Vagina (tissue), 2 donors: ENCODE measurements at regions not wholly inside any gene's neighbourhood (a gene's known extent, or its start where the extent isn't known, plus 50 kb on each side); places are given as distances from the start of the nearest gene placed in this dataset.
"Not testable (repeated sequence)": the region's sequence is repeated elsewhere in the genome, so short reads cannot be mapped to it uniquely, and the experiment has no call there.

Experiments
- DNase-seq, 2 donors: peaks; one replicate each; pipeline ENCODE4 v3.0.0-alpha.2; 2017; ENCODE audit errors: extremely low spot score in 2 of 2
- H3K27ac ChIP-seq: fragments of 200-600 bp; sonication (generic); one replicate; pipeline ENCODE4 v1.5.1; 2019
- H3K27me3 ChIP-seq: fragments of 200-600 bp; sonication (generic); one replicate; pipeline ENCODE4 v1.5.1; 2019
- H3K36me3 ChIP-seq, 2 donors: fragments of 200-600 bp; sonication (generic); one replicate each; pipeline ENCODE4 v1.5.1; 2017 to 2019
- H3K4me1 ChIP-seq: fragments of 200-600 bp; sonication (generic); one replicate; pipeline ENCODE4 v1.5.1; 2019
- H3K4me3 ChIP-seq, 2 donors: fragments of 200-600 bp; sonication (generic); 1 replicate in 1 of 2; 2 replicates in 1 of 2; pipeline ENCODE4 v1.5.1; 2016 to 2019
- H3K9me3 ChIP-seq: fragments of 200-600 bp; sonication (generic); one replicate; pipeline ENCODE4 v1.5.1; 2019
- CTCF ChIP-seq, 3 experiments: fragments of 450-650 bp in 2 of 3; fragments of 200-600 bp in 1 of 3; sonication (generic) in 1 of 3; IDR thresholded peaks; one replicate each; pipeline ENCODE4 v1.5.1; 2017 to 2019; ENCODE audit warnings: antibody characterized with exemption in 3 of 3, mild to moderate bottlenecking in 2 of 3, moderate library complexity in 2 of 3
- POLR2A ChIP-seq, 2 donors: fragments of 450-650 bp; IDR thresholded peaks; one replicate each; pipeline ENCODE4 v1.6.1; 2017; ENCODE audit warnings: antibody characterized with exemption in 2 of 2, mild to moderate bottlenecking in 2 of 2, moderate library complexity in 2 of 2
- POLR2AphosphoS5 ChIP-seq, 2 donors: sonication (generic); formaldehyde crosslinking; IDR thresholded peaks; one replicate each; pipeline ENCODE4 v1.9.0; 2017; ENCODE audit warnings: antibody characterized with exemption in 2 of 2, mild to moderate bottlenecking in 2 of 2, low read depth in 1 of 2; ENCODE audit not compliant: insufficient read depth in 1 of 2
- intact Hi-C: fragments of 100-400 bp; cut with DNase I; formaldehyde crosslinking; loops from one replicate; pipeline ENCODE4 v1.15.1; 2023

GRCh38 chr4:66372706-66373105, 702.4 kb upstream of the EPHA5 start:
- no peak for DNase-seq
- Histone ChIP-seq H3K9me3 (no peaks in the 10 kb centered on the region), H3K27ac (no peak overlapping the region), H3K4me1 (no peaks in the 10 kb centered on the region), H3K4me3 (no peak overlapping the region), H3K27me3 (no peaks in the 10 kb centered on the region), H3K36me3 (no peaks in the 10 kb centered on the region)
- intact Hi-C loops = no loop called here
- no peak for TF ChIP-seq CTCF (IDR thresholded peaks at IDR 0.05)
- no peak for TF ChIP-seq POLR2AphosphoS5 (IDR thresholded peaks at IDR 0.05; ENCODE audit: insufficient read depth in 1 of 2, low read depth in 1 of 2)
- no peak for TF ChIP-seq POLR2A (IDR thresholded peaks at IDR 0.05)

GRCh38 chr4:66367043-66367660, 696.9 kb upstream of the EPHA5 start:
- TF ChIP-seq CTCF (IDR thresholded peaks at IDR 0.05) = no peak
- no peak for TF ChIP-seq POLR2AphosphoS5 (IDR thresholded peaks at IDR 0.05; ENCODE audit: insufficient read depth in 1 of 2, low read depth in 1 of 2)
- no peak for TF ChIP-seq POLR2A (IDR thresholded peaks at IDR 0.05)
- Histone ChIP-seq H3K36me3 (no peaks in the 10 kb centered on the region), H3K27me3 (no peaks in the 10 kb centered on the region), H3K27ac (no peak overlapping the region), H3K4me1 (no peaks in the 10 kb centered on the region), H3K4me3 (no peak overlapping the region), H3K9me3 (no peaks in the 10 kb centered on the region)
- DNase-seq = no peak
- intact Hi-C loops = no loop called here

- H3K27ac ChIP-seq, H3K36me3 ChIP-seq, intact Hi-C loops, H3K4me3 ChIP-seq, DNase-seq, H3K27me3 ChIP-seq, H3K4me1 ChIP-seq, H3K9me3 ChIP-seq: not testable (repeated sequence)
Observed at GRCh38 chr4:66360395-66360794, 690.1 kb upstream of the EPHA5 start.

GRCh38 chr4:66357316-66357715, 687.0 kb upstream of the EPHA5 start:
- TF ChIP-seq POLR2A (IDR thresholded peaks at IDR 0.05) (no peak), CTCF (IDR thresholded peaks at IDR 0.05) (no peak), POLR2AphosphoS5 (IDR thresholded peaks at IDR 0.05; ENCODE audit: insufficient read depth in 1 of 2, low read depth in 1 of 2) (no peak)
- intact Hi-C loops = no loop called here
- Histone ChIP-seq H3K36me3 (no peaks in the 10 kb centered on the region), H3K9me3 (no peaks in the 10 kb centered on the region), H3K4me3 (no peak overlapping the region), H3K4me1 (no peaks in the 10 kb centered on the region), H3K27ac (no peak overlapping the region), H3K27me3 (no peaks in the 10 kb centered on the region)
- DNase-seq = no peak

GRCh38 chr4:66355328-66355727, 685.0 kb upstream of the EPHA5 start:
- Histone ChIP-seq H3K4me3 (no peak overlapping the region), H3K9me3 (no peaks in the 10 kb centered on the region), H3K4me1 (no peaks in the 10 kb centered on the region), H3K27me3 (no peaks in the 10 kb centered on the region), H3K36me3 (no peaks in the 10 kb centered on the region), H3K27ac (no peak overlapping the region)
- intact Hi-C loops = no loop called here
- no peak for TF ChIP-seq POLR2AphosphoS5 (IDR thresholded peaks at IDR 0.05; ENCODE audit: insufficient read depth in 1 of 2, low read depth in 1 of 2)
- TF ChIP-seq POLR2A (IDR thresholded peaks at IDR 0.05) = no peak
- no peak for DNase-seq

GRCh38 chr4:66351761-66352160, 681.5 kb upstream of the EPHA5 start:
- TF ChIP-seq POLR2AphosphoS5 (IDR thresholded peaks at IDR 0.05; ENCODE audit: insufficient read depth in 1 of 2, low read depth in 1 of 2) = no peak
- TF ChIP-seq CTCF (IDR thresholded peaks at IDR 0.05) = no peak
- no peak for TF ChIP-seq POLR2A (IDR thresholded peaks at IDR 0.05)
- Histone ChIP-seq H3K9me3 (no peaks in the 10 kb centered on the region), H3K4me1 (no peaks in the 10 kb centered on the region), H3K36me3 (no peaks in the 10 kb centered on the region), H3K4me3 (no peak overlapping the region), H3K27ac (no peak overlapping the region), H3K27me3 (no peaks in the 10 kb centered on the region)
- DNase-seq = no peak
- intact Hi-C loops = no loop called here
